Mesenchymal stem cell (in vitro differentiated cells and primary cell): ENCODE measurements at regions not wholly inside any gene's neighbourhood (a gene's known extent, or its start where the extent isn't known, plus 50 kb on each side); places are given as distances from the start of the nearest gene placed in this dataset.

Experiments used
- DNase-seq: peaks from one replicate; pipeline ENCODE4 v3.0.0-alpha.2; 2013
- H2AFZ ChIP-seq: one replicate; pipeline ENCODE4 v1.6.1; 2013; ENCODE audit warnings: low read depth, mild to moderate bottlenecking, control low read depth, inconsistent platforms, low read length, moderate library complexity
- H2AK5ac ChIP-seq: 2 replicates; pipeline ENCODE4 v1.6.1; 2013; ENCODE audit warnings: low read length, moderate library complexity, mild to moderate bottlenecking, inconsistent platforms; ENCODE audit not compliant: severe bottlenecking
- H2BK120ac ChIP-seq: one replicate; pipeline ENCODE4 v1.6.1; 2013; ENCODE audit warnings: low read depth, mild to moderate bottlenecking, inconsistent platforms, low read length, moderate library complexity
- H2BK12ac ChIP-seq, 2 experiments: one replicate each; pipeline ENCODE4 v1.6.1; 2013; ENCODE audit warnings: inconsistent platforms in 2 of 2, low read length in 2 of 2, mild to moderate bottlenecking in 2 of 2, moderate library complexity in 2 of 2, control low read depth in 1 of 2
- H2BK15ac ChIP-seq: one replicate; pipeline ENCODE4 v1.6.1; 2013; ENCODE audit warnings: mild to moderate bottlenecking, low read depth, inconsistent platforms; ENCODE audit not compliant: poor library complexity, severe bottlenecking
- H2BK5ac ChIP-seq: 2 replicates; pipeline ENCODE4 v1.6.1; 2013; ENCODE audit warnings: low read depth, mild to moderate bottlenecking, low read length, control low read depth, inconsistent platforms; ENCODE audit not compliant: poor library complexity, severe bottlenecking
- H3K14ac ChIP-seq, 2 experiments: one replicate each; pipeline ENCODE4 v1.6.1; 2013; ENCODE audit warnings: inconsistent platforms in 2 of 2, low read length in 2 of 2, control low read depth in 1 of 2, mild to moderate bottlenecking in 1 of 2, moderate library complexity in 1 of 2
- H3K18ac ChIP-seq, 2 experiments: one replicate each; pipeline ENCODE4 v1.6.1; 2013; ENCODE audit warnings: inconsistent platforms in 2 of 2, low read length in 2 of 2, control low read depth in 1 of 2, low read depth in 1 of 2, mild to moderate bottlenecking in 1 of 2
- H3K23ac ChIP-seq, 2 experiments: one replicate each; pipeline ENCODE4 v1.6.1; 2013; ENCODE audit warnings: inconsistent platforms in 2 of 2, low read length in 2 of 2, mild to moderate bottlenecking in 2 of 2, moderate library complexity in 2 of 2, control low read depth in 1 of 2
- H3K27ac ChIP-seq: 2 replicates; pipeline ENCODE4 v1.5.1; 2013; ENCODE audit warnings: mild to moderate bottlenecking, moderate library complexity, low read length, control low read depth, inconsistent platforms; ENCODE audit not compliant: poor library complexity, severe bottlenecking
- H3K27me3 ChIP-seq, 2 experiments: 2 replicates each; pipeline versions ENCODE4 v1.6.1 to v1.7.0; 2013; ENCODE audit warnings: low read length in 2 of 2, mild to moderate bottlenecking in 2 of 2, moderate library complexity in 2 of 2, control low read depth in 1 of 2, inconsistent platforms in 1 of 2; ENCODE audit not compliant: control insufficient read depth in 1 of 2, insufficient read depth in 1 of 2
- H3K36me3 ChIP-seq, 2 experiments: 2 replicates each; pipeline versions ENCODE4 v1.6.1 to v1.7.0; 2013; ENCODE audit warnings: low read length in 2 of 2, control low read depth in 1 of 2, inconsistent platforms in 1 of 2, low read depth in 1 of 2, mild to moderate bottlenecking in 1 of 2; ENCODE audit not compliant: insufficient read depth in 2 of 2, control insufficient read depth in 1 of 2
- H3K4ac ChIP-seq, 2 experiments: one replicate each; pipeline ENCODE4 v1.6.1; 2013; ENCODE audit warnings: inconsistent platforms in 2 of 2, low read length in 2 of 2, mild to moderate bottlenecking in 2 of 2, moderate library complexity in 2 of 2, control low read depth in 1 of 2, low read depth in 1 of 2
- H3K4me1 ChIP-seq: 2 replicates; pipeline ENCODE4 v1.6.1; 2013; ENCODE audit warnings: low read depth, low read length, control low read depth; ENCODE audit not compliant: control insufficient read depth, insufficient read depth
- H3K4me2 ChIP-seq: 2 replicates; pipeline ENCODE4 v1.6.1; 2013; ENCODE audit warnings: low read length, mild to moderate bottlenecking, inconsistent platforms; ENCODE audit not compliant: poor library complexity, severe bottlenecking
- H3K4me3 ChIP-seq, 2 experiments: 2 replicates each; pipeline versions ENCODE4 v1.5.1 to v1.7.0; 2013; ENCODE audit warnings: low read length in 2 of 2, mild to moderate bottlenecking in 2 of 2, control low read depth in 1 of 2, low read depth in 1 of 2; ENCODE audit not compliant: insufficient read depth in 1 of 2
- H3K79me1 ChIP-seq: replicated peaks from 2 replicates; pipeline ENCODE4 v1.6.1; 2013; ENCODE audit warnings: mild to moderate bottlenecking, control low read depth, low read length, inconsistent platforms; ENCODE audit not compliant: poor library complexity, severe bottlenecking
- H3K9ac ChIP-seq: 2 replicates; pipeline ENCODE4 v1.7.0; 2013; ENCODE audit warnings: mild to moderate bottlenecking, low read length, moderate library complexity
- H3K9me3 ChIP-seq: 2 replicates; pipeline ENCODE4 v1.7.0; 2013; ENCODE audit warnings: mild to moderate bottlenecking, low read length; ENCODE audit not compliant: control insufficient read depth
- H4K8ac ChIP-seq: one replicate; pipeline ENCODE4 v1.6.1; 2013; ENCODE audit warnings: inconsistent platforms, mild to moderate bottlenecking, low read length, moderate library complexity
- H4K91ac ChIP-seq: one replicate; pipeline ENCODE4 v1.6.1; 2013; ENCODE audit warnings: mild to moderate bottlenecking, low read length, inconsistent platforms
- WGBS: methylation state at CpG from one replicate; pipeline ENCODE4 v1.1.7; 2013; ENCODE audit warnings: mixed read lengths; 5-methylcytosine and 5-hydroxymethylcytosine counted together

GRCh38 chr6:121617388-121617787, 181.9 kb downstream of the GJA1 start:
- Histone ChIP-seq H3K9ac (no peak overlapping the region), H4K91ac (no peak overlapping the region), H3K18ac (no peak overlapping the region), H4K8ac (no peak overlapping the region), H3K36me3 (no peaks in the 10 kb centered on the region), H2AK5ac (no peak overlapping the region), H3K23ac (no peak overlapping the region), H3K27ac (no peak overlapping the region), H2BK5ac (no peak overlapping the region), H3K14ac (no peak overlapping the region), H3K9me3 (no peaks in the 10 kb centered on the region), H3K4me1 (no peaks in the 10 kb centered on the region), H3K4me3 (no peak overlapping the region), H2BK12ac (no peak overlapping the region), H2BK15ac (no peak overlapping the region), H2AFZ (no peak overlapping the region), H3K79me1 (no peaks in the 10 kb centered on the region), H2BK120ac (no peak overlapping the region), H3K27me3 (no peaks in the 10 kb centered on the region), H3K4me2 (no peak overlapping the region), H3K4ac (no peak overlapping the region)
- no peak for DNase-seq

GRCh38 chr6:121619013-121619412, 183.6 kb downstream of the GJA1 start:
- no peak overlapping the region for H2BK12ac ChIP-seq
- H3K4me3 ChIP-seq, result no peak overlapping the region
- no peak overlapping the region for H4K8ac ChIP-seq
- no peak overlapping the region for H2BK5ac ChIP-seq
- no peak overlapping the region for H3K4ac ChIP-seq
- no peak overlapping the region for H2AFZ ChIP-seq
- no peaks in the 10 kb centered on the region for H3K27me3 ChIP-seq
- H3K79me1 ChIP-seq, result no peaks in the 10 kb centered on the region
- no peaks in the 10 kb centered on the region for H3K9me3 ChIP-seq
- H3K4me1 ChIP-seq, result no peaks in the 10 kb centered on the region
- H3K27ac ChIP-seq, result no peak overlapping the region
- DNase-seq, result no peak
- H3K18ac ChIP-seq, result no peak overlapping the region
- WGBS, result 56% methylated on average over 2 of the region's 2 CpGs
- H2BK120ac ChIP-seq, result no peak overlapping the region
- no peak overlapping the region for H4K91ac ChIP-seq
- no peak overlapping the region for H2AK5ac ChIP-seq
- H3K36me3 ChIP-seq, result no peaks in the 10 kb centered on the region
- no peak overlapping the region for H3K23ac ChIP-seq
- no peak overlapping the region for H3K9ac ChIP-seq
- H3K14ac ChIP-seq, result no peak overlapping the region
- no peak overlapping the region for H3K4me2 ChIP-seq
- H2BK15ac ChIP-seq, result no peak overlapping the region

GRCh38 chr6:121619987-121620740, 184.7 kb downstream of the GJA1 start:
- Histone ChIP-seq H2BK5ac (no peak overlapping the region), H3K18ac (no peak overlapping the region), H3K27me3 (no peaks in the 10 kb centered on the region), H2AK5ac (no peak overlapping the region), H3K4me1 (no peaks in the 10 kb centered on the region), H2BK15ac (no peak overlapping the region), H3K27ac (no peak overlapping the region), H3K9me3 (no peaks in the 10 kb centered on the region), H3K9ac (no peak overlapping the region), H4K8ac (no peak overlapping the region), H3K79me1 (no peaks in the 10 kb centered on the region), H3K4me3 (no peak overlapping the region), H4K91ac (no peak overlapping the region), H2AFZ (no peak overlapping the region), H3K36me3 (no peaks in the 10 kb centered on the region), H2BK120ac (no peak overlapping the region), H3K4me2 (no peak overlapping the region), H3K23ac (no peak overlapping the region), H3K14ac (no peak overlapping the region), H3K4ac (no peak overlapping the region), H2BK12ac (no peak overlapping the region)
- 58% methylated on average over 6 of the region's 8 CpGs for WGBS
- no peak for DNase-seq

GRCh38 chr6:121627761-121628160, 192.3 kb downstream of the GJA1 start:
- Histone ChIP-seq H3K4me3 (no peak overlapping the region), H2BK12ac (no peak overlapping the region), H3K4me2 (no peak overlapping the region), H2BK15ac (no peak overlapping the region), H4K8ac (no peak overlapping the region), H2AK5ac (no peak overlapping the region), H3K18ac (no peak overlapping the region), H4K91ac (no peak overlapping the region), H3K4me1 (no peaks in the 10 kb centered on the region), H3K4ac (no peak overlapping the region), H3K27me3 (no peaks in the 10 kb centered on the region), H3K79me1 (no peaks in the 10 kb centered on the region), H3K9me3 (peaks cover 9% of the 10 kb centered on the region), H3K23ac (no peak overlapping the region), H2AFZ (no peak overlapping the region), H3K9ac (no peak overlapping the region), H2BK120ac (no peak overlapping the region), H3K27ac (no peak overlapping the region), H3K36me3 (no peaks in the 10 kb centered on the region), H3K14ac (no peak overlapping the region), H2BK5ac (no peak overlapping the region)
- DNase-seq, result no peak
- whole genome bisulfite sequencing, result 87% methylated on average over 2 of the region's 2 CpGs
